ENCODE measurements at regions not wholly inside any gene's neighbourhood (a gene's known extent, or its start where the extent isn't known, plus 50 kb on each side); places are given as distances from the start of the nearest gene placed in this dataset.

DNA sequence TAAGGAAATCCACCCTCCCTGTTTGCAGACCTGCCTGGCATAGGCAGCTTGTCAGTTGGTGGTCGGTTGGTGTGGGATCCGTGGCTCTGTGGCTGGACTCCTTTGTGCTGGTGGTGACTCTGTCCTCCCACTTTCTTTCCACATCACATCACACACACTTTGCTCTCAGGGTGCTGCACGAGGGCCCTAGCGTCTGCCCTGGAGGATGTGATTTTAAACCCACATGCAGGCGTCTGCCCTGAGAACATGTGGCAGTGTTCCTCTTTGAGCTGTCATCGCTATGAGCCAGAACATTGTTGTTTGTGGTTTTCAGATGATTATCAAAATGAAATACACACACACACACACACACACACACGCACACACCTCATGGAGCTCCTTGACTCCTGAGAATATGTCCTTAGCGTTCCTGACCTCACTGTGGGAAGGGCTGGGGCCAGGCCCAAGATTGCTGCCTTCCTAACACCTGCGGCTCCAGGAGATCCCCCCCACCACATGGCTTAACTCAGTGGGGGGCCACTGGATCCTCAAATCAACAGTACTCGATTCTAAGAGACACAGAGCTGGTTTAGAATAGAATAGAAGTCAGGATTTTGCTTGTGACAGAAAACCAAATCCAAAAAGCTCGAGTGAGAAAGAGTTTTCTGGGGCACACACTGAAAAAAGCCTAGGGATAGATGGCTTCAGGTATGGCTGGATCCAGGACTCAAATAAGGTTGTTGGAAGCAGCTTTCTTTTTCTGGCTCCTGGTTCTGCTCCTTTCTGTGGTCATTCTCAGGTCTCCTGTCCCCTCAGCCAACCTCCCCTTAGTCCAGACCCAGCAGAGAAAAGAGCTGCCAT lies 54.8 kb downstream of the RTP5 start (continued):
- TF ChIP-seq, protein P1, sequence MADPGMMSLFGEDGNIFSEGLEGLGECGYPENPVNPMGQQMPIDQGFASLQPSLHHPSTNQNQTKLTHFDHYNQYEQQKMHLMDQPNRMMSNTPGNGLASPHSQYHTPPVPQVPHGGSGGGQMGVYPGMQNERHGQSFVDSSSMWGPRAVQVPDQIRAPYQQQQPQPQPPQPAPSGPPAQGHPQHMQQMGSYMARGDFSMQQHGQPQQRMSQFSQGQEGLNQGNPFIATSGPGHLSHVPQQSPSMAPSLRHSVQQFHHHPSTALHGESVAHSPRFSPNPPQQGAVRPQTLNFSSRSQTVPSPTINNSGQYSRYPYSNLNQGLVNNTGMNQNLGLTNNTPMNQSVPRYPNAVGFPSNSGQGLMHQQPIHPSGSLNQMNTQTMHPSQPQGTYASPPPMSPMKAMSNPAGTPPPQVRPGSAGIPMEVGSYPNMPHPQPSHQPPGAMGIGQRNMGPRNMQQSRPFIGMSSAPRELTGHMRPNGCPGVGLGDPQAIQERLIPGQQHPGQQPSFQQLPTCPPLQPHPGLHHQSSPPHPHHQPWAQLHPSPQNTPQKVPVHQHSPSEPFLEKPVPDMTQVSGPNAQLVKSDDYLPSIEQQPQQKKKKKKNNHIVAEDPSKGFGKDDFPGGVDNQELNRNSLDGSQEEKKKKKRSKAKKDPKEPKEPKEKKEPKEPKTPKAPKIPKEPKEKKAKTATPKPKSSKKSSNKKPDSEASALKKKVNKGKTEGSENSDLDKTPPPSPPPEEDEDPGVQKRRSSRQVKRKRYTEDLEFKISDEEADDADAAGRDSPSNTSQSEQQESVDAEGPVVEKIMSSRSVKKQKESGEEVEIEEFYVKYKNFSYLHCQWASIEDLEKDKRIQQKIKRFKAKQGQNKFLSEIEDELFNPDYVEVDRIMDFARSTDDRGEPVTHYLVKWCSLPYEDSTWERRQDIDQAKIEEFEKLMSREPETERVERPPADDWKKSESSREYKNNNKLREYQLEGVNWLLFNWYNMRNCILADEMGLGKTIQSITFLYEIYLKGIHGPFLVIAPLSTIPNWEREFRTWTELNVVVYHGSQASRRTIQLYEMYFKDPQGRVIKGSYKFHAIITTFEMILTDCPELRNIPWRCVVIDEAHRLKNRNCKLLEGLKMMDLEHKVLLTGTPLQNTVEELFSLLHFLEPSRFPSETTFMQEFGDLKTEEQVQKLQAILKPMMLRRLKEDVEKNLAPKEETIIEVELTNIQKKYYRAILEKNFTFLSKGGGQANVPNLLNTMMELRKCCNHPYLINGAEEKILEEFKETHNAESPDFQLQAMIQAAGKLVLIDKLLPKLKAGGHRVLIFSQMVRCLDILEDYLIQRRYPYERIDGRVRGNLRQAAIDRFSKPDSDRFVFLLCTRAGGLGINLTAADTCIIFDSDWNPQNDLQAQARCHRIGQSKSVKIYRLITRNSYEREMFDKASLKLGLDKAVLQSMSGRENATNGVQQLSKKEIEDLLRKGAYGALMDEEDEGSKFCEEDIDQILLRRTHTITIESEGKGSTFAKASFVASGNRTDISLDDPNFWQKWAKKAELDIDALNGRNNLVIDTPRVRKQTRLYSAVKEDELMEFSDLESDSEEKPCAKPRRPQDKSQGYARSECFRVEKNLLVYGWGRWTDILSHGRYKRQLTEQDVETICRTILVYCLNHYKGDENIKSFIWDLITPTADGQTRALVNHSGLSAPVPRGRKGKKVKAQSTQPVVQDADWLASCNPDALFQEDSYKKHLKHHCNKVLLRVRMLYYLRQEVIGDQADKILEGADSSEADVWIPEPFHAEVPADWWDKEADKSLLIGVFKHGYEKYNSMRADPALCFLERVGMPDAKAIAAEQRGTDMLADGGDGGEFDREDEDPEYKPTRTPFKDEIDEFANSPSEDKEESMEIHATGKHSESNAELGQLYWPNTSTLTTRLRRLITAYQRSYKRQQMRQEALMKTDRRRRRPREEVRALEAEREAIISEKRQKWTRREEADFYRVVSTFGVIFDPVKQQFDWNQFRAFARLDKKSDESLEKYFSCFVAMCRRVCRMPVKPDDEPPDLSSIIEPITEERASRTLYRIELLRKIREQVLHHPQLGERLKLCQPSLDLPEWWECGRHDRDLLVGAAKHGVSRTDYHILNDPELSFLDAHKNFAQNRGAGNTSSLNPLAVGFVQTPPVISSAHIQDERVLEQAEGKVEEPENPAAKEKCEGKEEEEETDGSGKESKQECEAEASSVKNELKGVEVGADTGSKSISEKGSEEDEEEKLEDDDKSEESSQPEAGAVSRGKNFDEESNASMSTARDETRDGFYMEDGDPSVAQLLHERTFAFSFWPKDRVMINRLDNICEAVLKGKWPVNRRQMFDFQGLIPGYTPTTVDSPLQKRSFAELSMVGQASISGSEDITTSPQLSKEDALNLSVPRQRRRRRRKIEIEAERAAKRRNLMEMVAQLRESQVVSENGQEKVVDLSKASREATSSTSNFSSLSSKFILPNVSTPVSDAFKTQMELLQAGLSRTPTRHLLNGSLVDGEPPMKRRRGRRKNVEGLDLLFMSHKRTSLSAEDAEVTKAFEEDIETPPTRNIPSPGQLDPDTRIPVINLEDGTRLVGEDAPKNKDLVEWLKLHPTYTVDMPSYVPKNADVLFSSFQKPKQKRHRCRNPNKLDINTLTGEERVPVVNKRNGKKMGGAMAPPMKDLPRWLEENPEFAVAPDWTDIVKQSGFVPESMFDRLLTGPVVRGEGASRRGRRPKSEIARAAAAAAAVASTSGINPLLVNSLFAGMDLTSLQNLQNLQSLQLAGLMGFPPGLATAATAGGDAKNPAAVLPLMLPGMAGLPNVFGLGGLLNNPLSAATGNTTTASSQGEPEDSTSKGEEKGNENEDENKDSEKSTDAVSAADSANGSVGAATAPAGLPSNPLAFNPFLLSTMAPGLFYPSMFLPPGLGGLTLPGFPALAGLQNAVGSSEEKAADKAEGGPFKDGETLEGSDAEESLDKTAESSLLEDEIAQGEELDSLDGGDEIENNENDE (IDR thresholded peaks at IDR 0.05; ENCODE audit: insufficient replicate concordance, low read length): no peak
- TF ChIP-seq TBP (IDR thresholded peaks at IDR 0.05; ENCODE audit: low read depth, low read length) (no peak), CBX5 (IDR thresholded peaks at IDR 0.05; ENCODE audit: low read depth, low read length) (no peak)
- TF ChIP-seq, protein P2, sequence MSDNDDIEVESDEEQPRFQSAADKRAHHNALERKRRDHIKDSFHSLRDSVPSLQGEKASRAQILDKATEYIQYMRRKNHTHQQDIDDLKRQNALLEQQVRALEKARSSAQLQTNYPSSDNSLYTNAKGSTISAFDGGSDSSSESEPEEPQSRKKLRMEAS (IDR thresholded peaks at IDR 0.05): no peak

Measured in H1 (cell line).